ENCODE measurements at regions not wholly inside any gene's neighbourhood (a gene's known extent, or its start where the extent isn't known, plus 50 kb on each side); places are given as distances from the start of the nearest gene placed in this dataset.

- H3K4me1 Mint-ChIP-seq = peaks cover 0 to 6% of the 10 kb centered on the region in 2 experiments; a peak in 1 of 4 replicates
- H3K9ac ChIP-seq (ENCODE audit: extremely low read depth, insufficient read length, low read length) = no peak overlapping the region
- H3K27me3 ChIP-seq (ENCODE audit: insufficient read depth, low read length) = no peaks in the 10 kb centered on the region; the same call in 1 of the 2 replicates
- H3K4me2 ChIP-seq (ENCODE audit: insufficient read depth, insufficient read length, low read length) = no peak overlapping the region
- no peak overlapping the region for H2BK20ac ChIP-seq (ENCODE audit: low read depth, low read length, poor library complexity, severe bottlenecking)
- H4K91ac ChIP-seq (ENCODE audit: insufficient read length, low read depth, low read length) = no peak overlapping the region
- no peaks in the 10 kb centered on the region for H3K9me3 ChIP-seq (ENCODE audit: control insufficient read depth, low read depth, low read length)
- H3K56ac ChIP-seq (ENCODE audit: insufficient read length, low read depth, low read length) = no peak overlapping the region
- no peak overlapping the region for H2BK5ac ChIP-seq (ENCODE audit: insufficient read length, low read length)
- H3K9me3 Mint-ChIP-seq = peaks cover 54 to 58% of the 10 kb centered on the region in 2 experiments
- H3T11ph ChIP-seq (ENCODE audit: low read length) = no peak overlapping the region
- H2AK5ac ChIP-seq (ENCODE audit: insufficient read length, low read length) = no peak overlapping the region
- H3K4ac ChIP-seq (ENCODE audit: low read depth, low read length) = no peak overlapping the region
- no peak for DNase-seq
- no peaks in the 10 kb centered on the region for H3K4me1 ChIP-seq (ENCODE audit: insufficient read depth, low read length)
- no peak for TF ChIP-seq CTCF (conservative IDR thresholded peaks at IDR 0.05)
- H3K18ac ChIP-seq (ENCODE audit: insufficient read length, low read depth, low read length) = no peak overlapping the region
- H3K79me1 ChIP-seq (ENCODE audit: insufficient read depth, low read depth, low read length, poor library complexity, severe bottlenecking) = no peaks in the 10 kb centered on the region
- WGBS (ENCODE audit: extremely low coverage, insufficient read length, low lambda C conversion rate) = no CpG with 5 or more reads among the region's 3 CpGs
- H3K27me3 Mint-ChIP-seq (ENCODE audit: low read depth) = no peaks in the 10 kb centered on the region; the same call in 1 of the 2 replicates
- no peak overlapping the region for H4K5ac ChIP-seq (ENCODE audit: insufficient read length, low read depth, low read length)
- H2BK12ac ChIP-seq (ENCODE audit: insufficient read length, low read depth, low read length) = no peak overlapping the region
- H3K4me3 Mint-ChIP-seq = no peak overlapping the region
- no peak overlapping the region for H4K8ac ChIP-seq (replicated peaks; ENCODE audit: insufficient read length, low read depth, low read length)
- H2BK120ac ChIP-seq (ENCODE audit: low read depth, low read length, poor library complexity, severe bottlenecking) = no peak overlapping the region
- peaks cover 0 to 7% (median 0%) of the 10 kb centered on the region in 3 experiments; a peak in 3 of 7 replicates for H3K36me3 Mint-ChIP-seq (ENCODE audit: insufficient read depth in 1 of 3, low read depth in 3 of 3)
- H3K27ac Mint-ChIP-seq = peak overlapping the region in 1 of 3 experiments; percentile 53; a peak in 1 of 7 replicates
- H4K20me1 ChIP-seq (ENCODE audit: control insufficient read depth, insufficient read depth, insufficient read length) = no peaks in the 10 kb centered on the region
- no peaks in the 10 kb centered on the region for H3K79me2 ChIP-seq (ENCODE audit: insufficient read depth, low read length)
- no peak overlapping the region for H3K23ac ChIP-seq (ENCODE audit: insufficient read length, low read depth, low read length)
- no peaks in the 10 kb centered on the region for H3K23me2 ChIP-seq (ENCODE audit: insufficient read length, low read depth, low read length, poor library complexity, severe bottlenecking)
- no peak overlapping the region for H3K27ac ChIP-seq (ENCODE audit: insufficient read length, low read depth, low read length)
- H3K14ac ChIP-seq (ENCODE audit: insufficient read depth, low read length) = no peak overlapping the region
- H2BK15ac ChIP-seq (ENCODE audit: low read depth, low read length) = no peak overlapping the region
- no peak overlapping the region for H2AFZ ChIP-seq (ENCODE audit: low read length)
Measured at GRCh38 chrX:38991656-38992440, 190.6 kb downstream of the MID1IP1 start.

All from H9 (cell line).